HG03521 (cell line): ENCODE measurements at regions not wholly inside any gene's neighbourhood (a gene's known extent, or its start where the extent isn't known, plus 50 kb on each side); places are given as distances from the start of the nearest gene placed in this dataset.

Source experiments
- ATAC-seq: cut with Tn5 transposase; IDR thresholded peaks from one replicate; pipeline ENCODE4 v1.9.1; 2021; ENCODE audit warnings: mild to moderate bottlenecking, moderate library complexity; ENCODE audit not compliant: unreplicated experiment

- ATAC-seq = no peak
Observed at GRCh38 chr2:9086465-9086864, 83.0 kb upstream of the MBOAT2 start.

DNA sequence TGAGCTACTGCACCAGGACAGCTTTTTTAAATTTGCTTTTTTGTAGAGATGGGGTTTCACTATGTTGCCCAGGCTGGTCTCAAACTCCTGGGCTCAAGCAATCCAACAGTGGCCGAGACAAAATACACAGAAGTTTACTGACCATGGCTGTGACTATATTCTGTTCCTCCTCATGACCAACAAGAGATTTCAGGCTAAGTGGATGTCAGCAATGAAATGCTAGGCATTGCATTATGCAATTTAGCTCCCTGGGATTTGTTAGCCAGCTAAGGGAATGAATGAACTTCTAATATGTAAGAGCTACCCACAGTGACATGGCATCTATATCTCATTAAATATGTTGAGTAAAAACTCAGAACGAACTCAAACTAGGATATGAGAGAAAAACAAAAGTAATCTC lies 81.9 kb upstream of the MBOAT2 start:
- no peak for ATAC-seq

- no peak for ATAC-seq
Observed at GRCh38 chr2:9083287-9083686, 79.8 kb upstream of the MBOAT2 start.

DNA sequence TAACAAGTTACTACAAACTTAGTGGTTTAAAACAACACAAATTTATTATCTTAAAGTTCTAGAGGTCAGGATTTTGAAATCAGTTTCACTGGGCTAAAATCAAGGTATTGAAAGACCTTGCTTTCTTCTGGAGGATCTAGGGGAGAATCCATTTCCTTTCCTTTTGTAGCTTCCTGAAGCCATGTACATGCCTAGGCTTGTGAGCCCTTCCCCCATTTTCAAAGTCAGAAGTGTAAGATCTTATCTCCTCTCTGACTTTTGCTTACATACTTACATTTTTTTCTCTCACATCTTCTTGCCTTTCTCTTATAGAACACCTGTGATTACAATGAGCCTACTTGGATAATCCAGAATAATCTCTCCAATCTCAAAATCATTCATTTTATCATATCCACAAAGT lies 78.7 kb upstream of the MBOAT2 start:
- ATAC-seq = no peak

- ATAC-seq = no peak
Observed at GRCh38 chr2:9081750-9082149, 78.3 kb upstream of the MBOAT2 start.

- ATAC-seq = no peak
Observed at GRCh38 chr2:9078405-9078804, 74.9 kb upstream of the MBOAT2 start.

GRCh38 chr2:9077691-9078090 lies 74.2 kb upstream of the MBOAT2 start:
- no peak for ATAC-seq

DNA sequence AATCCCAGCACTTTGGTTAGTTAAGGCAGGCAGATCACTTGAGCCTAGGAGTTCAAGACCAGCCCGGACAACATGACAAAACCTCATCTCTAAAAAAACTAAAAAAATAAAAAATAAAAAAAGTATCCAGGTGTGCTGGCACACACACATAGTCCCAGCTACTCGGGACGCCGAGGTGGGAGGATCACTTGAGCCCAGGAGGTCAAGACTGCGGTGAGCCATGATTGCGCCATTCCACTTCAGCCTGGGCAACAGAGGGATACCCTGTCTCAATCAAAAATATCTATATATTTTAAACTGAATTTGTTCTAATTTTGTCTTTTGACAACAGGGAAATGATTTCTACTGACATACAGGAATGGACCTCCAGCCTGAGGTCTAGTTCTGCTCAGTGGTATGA lies 73.3 kb upstream of the MBOAT2 start:
- ATAC-seq = no peak

DNA sequence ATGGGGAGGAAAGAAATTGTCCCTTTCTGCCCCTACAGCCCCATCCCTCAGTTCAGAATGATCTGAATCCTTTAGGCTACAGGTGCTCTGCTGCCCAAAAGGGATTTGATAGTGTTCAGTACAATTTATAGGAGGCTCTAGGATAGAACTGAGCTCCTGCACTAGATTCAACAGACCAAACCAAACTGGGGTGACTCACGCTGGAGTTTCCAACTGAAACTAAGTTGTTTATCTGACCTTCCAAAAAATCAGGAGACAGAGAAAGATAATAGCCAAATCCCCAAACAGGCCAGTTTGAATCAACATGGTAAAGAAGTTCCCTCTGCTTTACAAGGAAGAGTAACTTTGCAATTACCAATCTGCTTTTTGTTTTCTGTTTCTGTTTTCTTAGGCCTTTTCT lies 72.7 kb upstream of the MBOAT2 start:
- ATAC-seq = no peak

DNA sequence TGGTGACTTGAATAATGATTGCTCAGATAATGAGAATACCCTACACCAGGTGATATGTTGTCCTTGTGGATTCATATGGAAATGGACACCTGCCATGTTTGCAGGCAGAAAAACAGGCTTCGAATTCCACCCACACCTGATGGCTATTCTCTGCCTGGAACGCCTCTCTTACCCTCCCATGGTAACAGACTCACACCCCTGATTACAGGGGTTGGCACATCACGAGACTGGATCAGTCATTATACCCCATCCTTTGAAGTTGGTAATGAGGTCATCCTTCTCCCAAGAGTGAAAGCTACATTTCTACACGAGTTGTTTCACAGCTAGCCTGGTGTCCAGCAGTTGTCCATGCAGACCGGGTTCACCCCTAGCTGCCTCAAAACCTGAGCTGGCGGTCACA lies 71.4 kb upstream of the MBOAT2 start:
- no peak for ATAC-seq

DNA sequence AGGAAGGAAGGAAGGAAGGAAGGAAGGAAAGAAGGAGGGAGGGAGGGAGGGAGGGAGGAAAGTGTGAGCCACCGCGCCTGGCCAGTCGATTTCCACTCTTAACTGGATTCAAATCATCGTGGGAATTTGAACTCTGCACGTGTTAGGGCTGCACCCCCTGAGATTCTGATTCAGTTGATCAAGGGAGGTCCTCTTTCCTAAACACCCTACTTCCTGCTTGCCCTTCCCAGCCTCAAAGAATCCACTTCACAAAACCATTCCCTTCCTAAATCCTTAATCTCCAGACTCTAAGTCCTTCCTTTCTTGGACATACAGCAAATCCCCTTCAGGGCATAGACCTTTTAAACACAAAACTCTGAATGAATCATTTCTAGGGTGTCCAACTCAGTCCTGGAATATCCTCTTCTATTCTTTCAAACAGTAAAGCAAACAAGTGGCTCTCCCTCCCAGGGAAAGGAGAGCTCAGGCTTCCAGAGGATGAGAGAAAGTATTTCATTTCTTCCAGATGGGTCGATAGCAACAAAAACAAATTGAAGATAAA lies 68.2 kb upstream of the MBOAT2 start:
- no peak for ATAC-seq

DNA sequence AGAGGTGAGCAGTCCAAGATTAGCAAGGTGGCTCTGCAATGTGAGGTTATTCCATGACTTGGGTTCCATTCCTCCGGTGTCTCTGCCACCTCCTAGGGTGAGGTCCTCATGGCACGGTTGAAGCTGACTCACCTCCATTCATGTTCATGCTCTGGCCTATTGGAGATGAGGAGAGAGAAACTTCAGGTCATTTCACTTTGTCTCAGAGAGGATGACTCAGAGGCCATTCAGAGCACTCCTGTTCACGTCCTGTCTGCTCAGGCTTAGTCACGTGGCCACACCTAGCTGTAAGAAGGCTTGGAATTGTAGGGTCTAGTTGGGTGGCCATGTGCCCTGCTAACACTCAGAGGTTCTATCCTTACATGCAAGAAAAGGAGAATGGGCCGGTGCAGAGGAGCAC lies 67.5 kb upstream of the MBOAT2 start:
- no peak for ATAC-seq

DNA sequence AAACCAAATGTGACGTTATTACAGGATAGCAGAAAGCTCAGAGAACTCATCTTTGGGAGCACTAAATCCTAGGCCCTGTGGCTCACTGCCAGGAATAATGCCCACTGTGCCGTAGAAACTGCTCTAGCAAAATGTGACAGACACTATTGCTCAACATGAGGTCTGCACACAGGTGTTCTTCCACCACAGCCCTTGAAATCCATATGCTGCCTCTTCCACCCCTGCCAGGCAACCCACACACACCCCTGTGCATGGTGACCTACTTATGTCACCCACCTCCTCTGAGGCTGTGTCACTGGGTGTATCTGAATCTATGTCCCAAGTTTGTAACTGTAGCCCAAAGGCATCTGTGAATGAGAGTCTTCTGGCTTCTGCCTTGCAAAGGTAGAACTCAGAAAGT lies 66.1 kb upstream of the MBOAT2 start:
- no peak for ATAC-seq

DNA sequence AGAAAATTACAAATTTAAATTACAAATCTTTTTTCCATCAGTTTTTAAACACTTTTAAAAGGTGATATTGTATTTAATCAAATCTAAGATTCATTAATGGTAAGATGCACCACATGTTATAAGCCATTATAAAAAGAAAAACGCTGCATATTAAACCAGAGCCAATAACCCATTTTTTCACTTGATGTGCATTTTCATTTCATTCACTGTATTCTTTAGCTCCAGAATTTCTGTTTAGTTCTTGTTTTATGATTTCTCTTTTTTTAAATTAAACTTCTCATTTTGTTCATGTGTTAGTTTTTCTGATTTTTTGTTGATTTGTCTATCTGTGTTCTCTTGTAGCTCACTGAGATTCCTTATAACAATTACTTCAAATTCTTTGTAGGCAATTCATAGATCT lies 62.4 kb upstream of the MBOAT2 start:
- ATAC-seq = no peak

GRCh38 chr2:9063023-9063606 lies 59.6 kb upstream of the MBOAT2 start:
- no peak for ATAC-seq

DNA sequence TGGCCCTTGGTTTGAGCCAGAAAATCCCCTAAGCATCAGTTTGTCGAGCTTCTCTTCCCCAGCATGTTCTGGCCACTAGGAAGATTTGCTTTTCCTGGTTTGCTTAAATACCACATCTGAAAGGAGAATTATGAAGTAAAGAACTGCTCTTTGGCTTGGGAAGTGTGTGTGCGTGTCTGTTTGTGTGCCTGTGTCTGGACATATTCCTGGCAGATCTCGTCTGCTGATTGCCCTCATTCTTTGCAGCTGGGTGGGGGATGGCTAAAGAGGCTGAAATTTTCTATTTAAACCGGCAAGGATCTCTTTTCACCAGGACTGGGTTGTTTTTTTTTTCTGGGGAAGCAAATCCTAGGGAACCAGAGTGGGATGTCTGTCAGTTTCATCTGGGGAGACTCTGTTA lies 57.3 kb upstream of the MBOAT2 start:
- ATAC-seq = no peak

DNA sequence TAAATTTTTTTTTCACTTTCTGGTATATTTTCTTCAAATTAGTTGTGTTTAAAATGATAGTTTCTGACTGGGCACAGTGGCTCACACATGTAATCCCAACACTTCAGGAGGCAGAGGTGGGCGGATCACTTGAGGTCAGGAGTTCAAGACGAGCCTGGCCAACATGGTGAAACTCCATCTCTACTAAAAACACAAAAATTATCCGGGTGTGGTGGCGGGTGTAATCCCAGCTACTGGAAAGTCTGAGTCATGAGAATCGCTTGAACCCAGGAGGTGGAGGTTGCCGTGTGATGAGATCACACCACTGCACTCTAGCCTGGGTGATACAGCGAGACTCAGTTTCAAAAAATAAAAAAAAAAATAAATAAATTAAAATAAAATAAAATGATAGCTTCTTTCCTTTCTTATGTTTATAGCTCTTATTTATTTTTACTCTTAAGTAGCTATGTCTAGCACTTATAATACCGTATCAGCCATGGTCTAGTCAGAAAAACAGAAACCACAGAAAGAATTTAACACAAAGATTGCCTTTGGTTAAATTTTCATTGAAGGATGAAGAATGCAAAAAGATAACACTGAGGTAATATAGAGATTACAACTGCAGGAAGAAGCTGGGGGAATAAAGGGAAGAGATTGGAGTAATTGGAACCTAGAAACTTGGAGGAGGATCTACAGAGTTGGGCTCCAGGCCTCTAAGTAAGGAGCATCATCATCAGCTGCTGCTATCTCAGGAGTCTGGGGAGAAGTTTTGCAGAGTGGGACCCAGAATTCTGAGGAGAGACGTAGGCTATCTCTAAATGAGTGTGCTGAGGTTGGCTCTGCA lies 54.7 kb upstream of the MBOAT2 start:
- ATAC-seq = no peak

DNA sequence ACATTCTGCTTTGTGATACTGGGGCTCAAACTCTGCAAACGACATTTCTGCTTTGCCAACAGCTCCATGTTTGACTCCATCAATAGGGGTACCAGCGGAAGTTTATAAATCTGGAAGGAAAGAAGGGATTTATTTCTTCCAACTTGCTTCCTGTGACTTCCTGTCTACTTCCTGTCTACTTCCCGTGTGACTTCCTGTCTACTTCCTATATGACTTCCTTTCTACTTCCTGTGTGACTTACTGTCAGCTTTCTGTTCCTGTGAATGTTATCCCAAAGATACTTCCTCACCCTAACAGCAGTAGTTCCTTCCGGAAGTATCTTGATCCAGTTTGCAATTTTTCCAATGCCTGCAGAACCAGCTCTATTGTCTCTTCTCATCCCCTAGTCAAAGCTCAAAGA lies 52.0 kb upstream of the MBOAT2 start:
- ATAC-seq = no peak

GRCh38 chr2:9053534-9053931 lies 50.0 kb upstream of the MBOAT2 start:
- ATAC-seq = no peak
